HuH-7 (cell line): ENCODE measurements at regions not wholly inside any gene's neighbourhood (a gene's known extent, or its start where the extent isn't known, plus 50 kb on each side); places are given as distances from the start of the nearest gene placed in this dataset.
"Not testable (repeated sequence)": the region's sequence is repeated elsewhere in the genome, so short reads cannot be mapped to it uniquely, and the experiment has no call there.

ENCODE experiments used
- DNase-seq: peaks from one replicate; pipeline ENCODE4 v3.0.0; 2011; ENCODE audit warnings: low spot score

DNA sequence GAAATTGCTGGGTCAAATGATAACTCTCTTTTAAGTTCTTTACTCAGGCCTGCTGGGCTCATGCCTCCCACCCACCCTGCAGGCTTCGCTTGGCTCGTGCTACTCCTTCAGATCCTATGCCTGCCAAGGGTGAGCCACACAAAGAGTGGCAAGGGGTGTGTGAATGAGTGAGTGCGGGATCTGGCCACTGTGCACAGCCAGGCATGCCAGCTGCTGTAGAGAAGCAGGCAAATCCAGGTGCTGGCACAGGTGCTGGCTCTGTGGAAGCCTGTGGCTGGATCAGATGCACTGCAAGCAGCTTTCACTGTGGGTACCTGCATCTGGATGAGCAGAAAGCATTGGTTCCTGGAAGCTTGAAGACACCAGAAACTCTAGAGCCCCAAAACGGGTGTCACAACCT, 1055.7 kb upstream of the EPHA6 start:
- no peak for DNase-seq

DNA sequence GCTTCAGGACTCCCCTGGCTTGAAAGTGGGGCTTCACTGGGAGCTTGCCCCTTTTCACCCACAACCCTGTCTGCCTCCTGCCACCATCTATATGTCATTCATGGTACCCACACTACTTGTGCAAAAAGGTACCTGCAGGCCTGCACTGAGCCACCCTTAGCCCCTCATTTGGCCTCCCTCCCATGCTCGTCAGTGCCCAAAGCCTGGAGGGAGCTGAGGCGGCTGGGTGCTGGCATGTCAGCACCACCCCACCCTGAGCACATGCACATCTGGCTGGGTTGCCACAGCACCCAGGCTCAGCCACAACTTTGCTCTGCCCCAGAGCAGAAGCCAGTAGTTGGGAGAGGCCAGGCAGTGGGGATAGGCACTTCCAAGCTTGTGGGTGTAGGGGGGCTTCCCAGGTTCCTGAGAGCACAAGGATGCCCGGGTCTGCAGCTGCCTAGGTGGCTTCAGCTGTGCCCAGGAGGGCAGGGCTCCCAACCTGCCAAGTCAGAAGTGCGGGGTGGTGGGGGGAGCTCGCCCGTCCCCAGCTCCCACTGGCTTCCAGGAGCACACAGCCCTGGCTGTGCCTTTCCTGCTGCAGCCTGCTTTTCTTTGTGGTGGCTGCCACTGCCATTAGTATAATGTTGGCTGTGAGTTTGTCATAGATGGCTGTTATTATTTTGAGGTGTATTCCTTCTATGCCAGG, 1054.6 kb upstream of the EPHA6 start:
- DNase-seq = no peak

DNA sequence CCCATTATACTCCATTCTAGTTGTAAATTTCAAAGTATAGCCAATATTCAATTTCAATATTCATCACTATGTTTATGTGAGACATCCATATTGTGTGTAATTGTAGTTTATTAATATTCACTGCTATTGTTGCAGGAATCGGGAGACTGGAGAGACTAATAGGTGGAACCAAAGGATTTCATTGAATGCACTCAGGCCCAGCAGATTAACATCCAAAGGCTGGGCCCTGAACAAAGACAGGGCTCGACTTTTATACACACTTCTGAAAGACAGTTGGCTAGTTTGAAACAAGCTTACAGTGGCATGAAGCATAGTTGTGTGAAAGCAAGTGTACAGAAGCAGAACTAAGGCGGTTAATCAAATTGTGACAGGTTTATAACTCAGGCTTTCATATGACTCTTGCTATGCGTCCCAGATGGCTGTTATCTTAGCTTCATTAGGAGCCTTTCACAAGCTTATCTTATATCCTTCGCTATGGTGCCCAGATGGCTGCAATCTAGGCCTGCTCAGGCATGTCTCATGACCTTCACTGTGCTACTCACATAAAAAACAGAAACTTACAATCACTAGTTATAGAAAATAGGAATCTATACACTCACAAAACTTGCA, 1038.8 kb upstream of the EPHA6 start:
- DNase-seq = no peak

DNA sequence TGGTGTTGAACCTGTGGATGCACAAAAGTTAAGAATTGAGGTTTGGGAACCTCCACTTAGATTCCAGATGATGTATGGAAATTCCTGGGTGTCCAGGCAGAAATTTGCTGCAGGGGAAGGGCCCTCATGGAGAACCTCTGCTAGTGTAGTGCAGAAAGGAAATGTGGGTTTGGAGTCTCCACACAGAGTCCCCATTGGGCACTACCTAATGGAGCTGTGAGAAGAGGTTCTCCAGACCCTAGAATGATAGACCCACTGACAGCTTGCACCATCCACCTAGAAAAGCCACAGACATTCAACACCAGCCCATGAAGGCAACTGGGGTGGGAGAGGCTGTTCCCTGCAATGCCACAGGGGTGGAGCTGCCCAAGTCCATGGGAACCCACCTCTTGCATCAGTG, 1032.8 kb upstream of the EPHA6 start:
- no peak for DNase-seq

DNA sequence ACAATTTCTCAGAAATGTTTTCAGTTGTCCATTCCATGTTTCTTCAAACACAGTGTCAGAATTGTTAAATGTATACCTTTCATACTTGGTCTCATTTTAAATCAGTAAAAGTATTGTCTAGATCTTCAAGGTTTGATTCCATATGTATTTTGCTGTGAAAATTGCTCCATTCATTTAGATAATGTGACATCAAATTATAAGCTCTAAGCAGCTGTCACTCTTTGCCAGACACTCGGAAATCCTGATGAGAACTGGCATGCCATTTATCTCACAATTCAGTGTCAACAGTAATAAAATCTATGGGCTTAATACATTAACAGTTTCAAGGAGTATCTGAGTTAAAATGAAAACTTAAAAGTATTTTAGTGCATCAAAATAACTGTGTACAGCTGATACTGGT, 1025.3 kb upstream of the EPHA6 start:
- DNase-seq = no peak

DNA sequence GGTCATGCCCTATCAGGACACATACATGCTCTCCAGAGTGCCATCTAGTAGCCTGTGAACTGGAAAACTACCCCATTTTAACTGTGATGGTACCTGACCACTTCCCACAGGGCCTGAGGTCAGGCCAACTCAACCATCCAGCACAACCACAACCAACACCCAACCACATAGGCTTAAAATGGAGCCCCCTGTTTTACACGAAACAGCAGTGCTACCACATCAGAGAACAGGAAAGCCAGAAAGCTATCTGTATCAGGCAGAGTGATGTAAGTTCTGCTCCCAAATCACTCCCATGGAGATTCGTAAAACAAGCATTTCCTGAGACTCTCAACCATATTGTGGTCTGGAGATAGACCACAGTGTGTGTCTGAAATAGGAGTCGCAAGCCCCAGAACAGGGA, 1017.3 kb upstream of the EPHA6 start:
- no peak for DNase-seq

DNA sequence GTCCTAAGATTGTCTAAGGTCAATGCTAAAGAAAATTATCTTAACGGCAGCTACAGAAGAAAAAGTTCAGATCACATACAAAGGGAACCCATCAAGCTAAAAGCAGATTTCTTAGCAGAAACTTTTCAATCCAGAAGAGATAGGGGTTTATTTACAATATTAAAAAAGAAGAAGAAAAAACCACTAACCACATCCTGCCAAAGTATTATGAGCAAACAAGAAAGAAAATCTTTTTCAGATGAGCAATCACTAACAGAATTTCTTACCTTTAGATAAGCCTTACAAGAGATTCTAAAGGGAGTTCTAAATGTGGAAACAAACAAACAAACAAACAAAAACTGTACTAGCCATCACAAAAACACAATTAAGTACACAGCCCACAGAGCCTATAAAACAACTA, 1015.8 kb upstream of the EPHA6 start:
- no peak for DNase-seq

DNA sequence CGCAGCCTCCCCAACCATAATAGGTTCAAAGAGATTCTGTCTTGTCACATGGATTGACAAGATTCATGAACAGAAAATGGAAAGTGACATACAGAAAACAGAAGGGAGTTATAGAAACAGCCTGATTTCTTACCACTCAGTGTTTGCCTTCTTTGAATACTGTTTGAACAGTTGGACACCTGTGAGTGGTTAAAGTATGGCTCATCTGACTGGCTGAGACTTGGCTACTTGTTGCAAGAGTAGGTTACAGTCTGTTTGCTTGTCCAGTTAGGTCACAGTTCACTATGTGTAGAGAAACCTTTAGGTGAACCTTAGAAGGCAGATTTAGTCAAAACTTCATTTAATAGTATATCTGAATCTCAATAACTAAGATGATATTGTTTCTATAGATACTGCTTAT, 1003.9 kb upstream of the EPHA6 start:
- peak; percentile 8 for DNase-seq

DNA sequence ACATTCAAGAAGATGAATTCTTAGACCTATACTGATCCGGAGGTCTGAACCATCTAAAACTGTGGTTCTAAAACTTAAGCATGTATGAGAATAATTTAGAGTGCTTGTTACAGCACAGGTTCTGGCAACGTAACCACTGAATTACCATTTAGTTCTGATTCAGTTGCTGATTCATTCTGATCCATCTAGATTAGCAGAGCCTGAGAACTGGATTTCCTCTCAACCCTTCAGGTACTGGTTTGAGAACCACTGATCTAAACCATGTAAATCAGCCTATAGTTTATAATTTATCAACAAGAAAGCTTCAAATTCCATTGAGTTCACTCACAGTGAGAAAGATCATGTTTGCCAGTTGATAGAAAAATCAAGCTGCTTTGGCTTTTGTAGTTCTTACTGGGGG, 1001.1 kb upstream of the EPHA6 start:
- no peak for DNase-seq

DNA sequence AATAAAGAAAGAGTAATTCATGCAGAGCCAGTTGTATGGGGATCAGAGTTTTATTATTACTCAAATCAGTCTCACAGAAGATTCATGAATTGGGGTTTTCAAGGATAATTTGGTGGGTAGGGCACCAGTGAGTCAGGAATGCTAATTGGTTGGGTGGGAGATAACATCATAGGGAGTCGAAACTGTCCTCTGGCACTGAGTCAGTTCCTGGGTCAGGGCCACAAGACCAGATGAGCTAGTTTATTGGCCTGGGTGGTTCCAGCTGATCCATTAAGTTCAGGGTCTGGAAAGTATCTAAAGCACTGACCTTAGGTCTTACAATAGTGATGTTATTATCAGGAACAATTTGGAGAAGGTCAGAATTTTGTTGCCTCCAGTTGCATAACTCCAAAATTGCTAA, 998.6 kb upstream of the EPHA6 start:
- no peak for DNase-seq

DNA sequence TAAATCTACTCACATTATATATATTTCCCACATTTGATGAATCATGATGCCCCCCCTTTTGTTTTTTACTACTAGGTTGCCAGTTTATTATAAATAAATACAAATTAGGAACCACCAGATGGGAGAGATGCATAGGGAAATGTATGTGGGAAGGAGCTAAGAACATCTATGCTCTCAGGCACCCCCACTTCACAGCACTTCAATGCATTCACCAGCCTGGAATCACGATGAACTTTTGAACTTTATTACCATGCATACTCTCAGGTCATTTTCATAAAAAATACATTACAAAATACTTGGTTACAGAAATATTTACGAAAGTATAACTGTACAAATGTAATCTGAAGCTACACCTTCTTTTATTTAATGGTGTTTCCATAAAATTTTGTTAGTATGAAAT, 988.0 kb upstream of the EPHA6 start:
- DNase-seq = no peak

DNA sequence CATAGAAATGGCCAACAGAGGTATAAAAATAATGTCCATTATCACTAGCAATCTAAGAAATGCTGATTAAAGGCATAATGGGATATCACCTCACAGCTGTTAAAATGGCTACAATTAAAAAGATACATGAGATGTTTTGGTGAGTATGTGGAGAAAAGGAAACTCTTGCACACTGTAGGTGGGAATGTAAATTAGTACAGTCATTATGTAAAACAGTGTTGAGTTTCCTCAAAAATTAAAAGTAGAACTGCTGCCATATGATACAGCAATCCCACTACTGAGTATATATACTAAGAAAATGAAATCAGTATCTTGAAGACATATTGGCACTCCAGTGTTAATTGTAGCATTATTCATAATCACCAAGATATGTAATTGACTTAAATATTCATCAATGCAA, 982.2 kb upstream of the EPHA6 start:
- DNase-seq = no peak

DNA sequence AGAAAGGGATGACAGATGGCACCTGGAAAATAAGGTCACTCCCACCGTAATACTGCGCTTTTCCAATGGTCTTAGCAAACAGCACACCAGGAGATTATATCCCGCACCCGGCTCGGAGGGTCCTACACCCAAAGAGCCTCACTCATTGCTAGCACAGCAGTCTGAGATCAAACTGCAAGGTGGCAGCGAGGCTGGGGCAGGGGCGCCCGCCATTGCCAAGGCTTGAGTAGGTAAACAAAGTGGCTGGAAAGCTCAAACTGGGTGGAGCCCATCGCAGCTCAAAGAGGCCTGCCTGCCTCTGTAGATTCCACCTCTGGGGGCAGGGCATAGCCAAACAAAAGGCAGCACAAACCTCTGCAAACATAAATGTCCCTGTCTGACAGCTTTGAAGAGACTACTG, 953.8 kb upstream of the EPHA6 start:
- DNase-seq = not testable (repeated sequence)

DNA sequence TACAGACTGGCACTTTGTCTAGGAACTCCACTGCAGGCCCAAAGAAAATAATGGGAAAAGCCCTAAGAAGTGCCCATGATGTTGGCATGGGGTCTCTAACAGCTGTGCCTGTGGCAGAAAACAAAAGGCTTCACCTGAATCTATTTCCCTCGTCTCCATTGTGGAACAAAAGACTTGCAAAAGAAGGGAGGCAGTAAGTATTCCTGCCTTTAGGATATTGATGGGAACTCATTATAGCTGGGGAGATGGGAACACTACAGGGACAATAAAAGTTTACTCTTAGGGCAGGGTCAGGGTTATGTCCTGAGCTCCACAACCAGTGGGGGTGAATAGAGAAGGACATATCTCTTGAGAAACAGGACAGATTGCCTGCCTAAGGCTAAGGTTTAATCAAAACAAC, 930.6 kb upstream of the EPHA6 start:
- DNase-seq = no peak

DNA sequence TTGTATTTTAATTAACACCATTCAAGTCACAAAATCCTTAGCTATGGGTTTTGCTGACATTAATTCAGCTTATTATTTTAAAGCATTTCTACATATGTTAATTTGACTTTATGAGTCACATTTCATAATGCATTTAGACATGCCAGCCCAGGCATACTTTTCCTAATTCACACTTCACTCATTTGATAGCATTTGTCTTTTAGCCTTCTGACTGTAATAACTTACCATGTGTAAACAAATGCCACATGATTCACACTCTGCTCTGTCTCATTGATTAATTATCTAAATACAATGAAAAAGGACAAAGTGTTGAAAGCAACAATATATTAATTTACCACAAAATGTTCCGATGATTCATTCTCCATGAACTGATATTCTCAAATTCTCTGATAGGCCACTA, 927.8 kb upstream of the EPHA6 start:
- DNase-seq = no peak

DNA sequence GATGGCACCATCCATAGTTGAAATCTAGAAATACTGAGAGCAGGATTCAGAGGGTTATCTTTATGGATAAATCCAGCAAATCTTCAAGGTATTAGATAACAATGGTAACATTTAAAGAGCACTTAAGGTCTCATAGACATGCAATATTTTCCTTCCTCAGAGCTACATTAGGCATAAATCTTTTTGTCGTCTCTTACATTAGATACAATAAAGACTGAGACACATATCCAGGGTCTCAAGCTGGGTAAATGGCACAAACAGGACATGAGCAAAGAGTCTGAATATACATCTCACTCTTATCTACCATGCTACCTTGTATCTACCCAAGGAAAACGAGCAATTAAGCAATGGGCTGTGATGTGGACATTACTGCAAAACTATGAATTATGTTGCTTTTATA, 927.3 kb upstream of the EPHA6 start:
- no peak for DNase-seq

DNA sequence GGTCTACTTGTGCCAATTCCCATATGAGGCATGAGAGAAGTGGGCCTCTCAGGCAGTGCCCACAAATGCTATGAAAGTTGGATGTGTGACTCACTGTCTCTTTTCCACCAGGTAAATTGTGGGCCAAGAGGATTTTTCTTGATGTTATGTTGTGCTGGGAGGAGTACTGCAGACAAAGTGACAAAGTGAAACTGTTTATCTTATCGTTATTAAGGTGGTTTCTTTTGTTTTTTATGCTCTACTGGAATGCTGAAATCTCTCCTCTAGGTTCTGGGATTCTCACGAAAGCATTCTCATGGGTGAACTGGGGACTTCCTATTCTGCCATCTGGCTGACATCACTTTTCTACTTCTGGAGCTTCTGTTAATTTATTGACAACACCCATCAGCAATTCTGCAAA, 919.6 kb upstream of the EPHA6 start:
- no peak for DNase-seq

DNA sequence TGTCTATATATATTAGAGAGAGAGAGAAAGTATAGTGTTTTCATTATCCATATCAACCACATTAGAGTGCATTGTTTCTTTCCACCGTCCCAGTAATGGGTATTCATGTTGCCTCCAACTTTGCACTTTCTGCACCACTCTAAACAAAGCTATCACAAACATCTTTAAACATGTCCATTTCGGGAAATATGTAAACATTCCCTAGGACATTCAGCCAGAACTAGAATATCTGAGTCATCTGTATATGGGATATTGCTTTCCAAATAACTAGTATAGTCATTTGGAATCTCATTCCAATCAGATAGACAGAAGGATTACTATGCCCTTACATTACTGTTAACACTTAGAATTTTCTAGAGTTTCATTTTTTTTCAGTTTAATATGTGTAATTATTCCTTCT, 914.9 kb upstream of the EPHA6 start:
- DNase-seq = no peak

DNA sequence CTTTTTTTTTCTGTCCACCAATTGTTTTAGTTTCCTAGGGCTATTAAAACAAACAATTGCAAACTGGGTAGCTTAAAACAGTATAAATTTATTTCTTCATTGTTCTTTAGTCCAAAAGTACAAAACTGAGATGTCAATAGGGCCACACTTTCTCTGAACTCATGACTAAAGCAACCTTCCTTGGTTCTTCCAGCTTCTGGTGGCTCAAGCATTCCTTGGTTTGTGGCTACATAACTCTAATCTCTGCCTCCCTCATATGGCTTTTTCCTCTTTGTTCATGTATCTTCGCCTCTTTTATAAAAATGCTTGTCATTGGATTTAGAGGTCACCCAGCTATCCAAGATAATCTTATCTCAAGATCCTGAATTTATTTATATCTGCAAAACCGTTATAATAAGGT, 914.5 kb upstream of the EPHA6 start:
- no peak for DNase-seq

DNA sequence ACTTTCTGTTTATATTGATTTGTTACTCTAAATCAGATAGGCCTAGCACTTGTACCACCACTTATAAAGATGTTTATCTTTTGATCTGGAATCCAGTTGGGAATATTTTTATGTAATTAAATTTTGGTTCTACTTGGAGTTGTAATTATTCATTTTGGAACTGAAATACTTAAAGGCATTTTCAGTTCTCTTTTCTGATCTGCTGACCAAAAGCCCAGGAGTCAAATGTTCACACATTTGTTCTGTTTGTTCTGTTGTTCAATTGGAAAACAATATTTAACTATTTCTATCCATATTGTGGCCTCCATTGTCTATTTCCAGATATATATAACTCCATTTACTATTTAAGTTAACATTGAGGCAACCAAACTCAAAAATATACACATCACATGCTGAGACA, 912.4 kb upstream of the EPHA6 start:
- no peak for DNase-seq

DNA sequence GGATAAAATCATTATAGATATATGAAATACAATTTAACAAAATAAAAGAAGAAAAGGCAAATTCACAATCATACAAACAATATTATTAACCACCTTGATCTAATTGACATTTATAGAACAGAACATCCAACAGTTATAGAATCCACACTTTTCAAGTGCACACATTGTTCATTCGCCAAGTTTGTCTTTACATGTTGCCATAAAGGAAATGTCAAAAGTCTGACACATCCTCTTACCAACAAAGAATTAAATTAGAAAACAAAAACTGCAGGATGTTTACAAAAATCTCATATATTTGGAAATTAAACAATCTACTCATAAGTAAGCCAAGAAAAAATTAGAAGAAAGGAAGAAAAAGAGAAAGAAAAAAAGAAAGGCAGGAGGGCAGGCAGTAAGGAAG, 909.2 kb upstream of the EPHA6 start:
- no peak for DNase-seq

DNA sequence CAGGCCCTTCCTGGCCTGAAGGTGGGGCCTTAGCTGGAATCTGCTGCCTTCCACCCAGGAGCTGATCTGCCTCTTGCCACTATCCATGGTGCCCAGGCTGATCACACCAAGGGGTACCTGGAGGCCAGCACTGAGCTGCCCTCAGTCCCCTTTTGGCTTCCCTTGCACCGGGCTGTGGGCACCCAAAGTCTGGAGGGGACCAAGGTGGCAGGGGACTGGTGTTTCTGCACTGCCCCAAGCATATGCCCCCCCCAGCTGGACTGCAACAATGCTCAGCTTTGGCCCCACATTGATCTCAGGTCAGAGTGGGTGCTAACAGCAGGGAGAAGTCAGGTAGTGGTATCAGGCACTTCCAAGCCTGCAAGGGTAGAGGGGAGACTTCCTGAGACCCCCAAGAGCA, 902.6 kb upstream of the EPHA6 start:
- no peak for DNase-seq

DNA sequence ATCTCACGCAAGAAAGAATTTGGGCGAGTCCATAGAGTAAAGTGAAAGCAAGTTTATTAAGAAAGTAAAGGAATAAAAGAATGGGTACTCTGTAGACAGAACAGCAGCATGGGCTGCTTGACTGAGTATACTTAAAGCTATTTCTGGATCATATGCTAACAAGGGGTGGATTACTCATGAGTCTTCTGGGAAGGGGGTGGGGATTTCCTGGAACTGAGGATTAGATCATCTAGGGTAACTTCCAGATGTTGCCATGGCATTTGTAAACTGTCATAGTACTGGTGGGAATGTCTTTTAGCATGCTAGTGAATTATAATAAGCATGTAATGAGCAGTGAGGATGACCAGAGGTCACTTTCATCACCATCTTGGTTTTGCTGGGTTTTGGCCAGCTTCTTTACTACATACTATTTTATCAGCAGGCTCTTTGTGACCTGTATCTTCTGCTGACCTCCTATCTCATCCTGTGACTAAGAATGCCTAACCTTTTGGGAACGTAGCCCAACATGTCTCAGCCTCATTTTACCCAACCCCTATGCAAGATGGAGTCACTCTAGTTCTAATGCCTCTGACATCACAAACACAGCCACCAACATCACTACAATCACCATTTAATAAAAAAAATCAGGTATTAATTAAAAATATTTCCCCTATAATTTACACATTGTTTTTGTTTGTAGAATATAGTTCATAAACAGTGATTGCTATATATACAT, 890.7 kb upstream of the EPHA6 start:
- no peak for DNase-seq
